ENCODE measurements at regions not wholly inside any gene's neighbourhood (a gene's known extent, or its start where the extent isn't known, plus 50 kb on each side); places are given as distances from the start of the nearest gene placed in this dataset.

DNA sequence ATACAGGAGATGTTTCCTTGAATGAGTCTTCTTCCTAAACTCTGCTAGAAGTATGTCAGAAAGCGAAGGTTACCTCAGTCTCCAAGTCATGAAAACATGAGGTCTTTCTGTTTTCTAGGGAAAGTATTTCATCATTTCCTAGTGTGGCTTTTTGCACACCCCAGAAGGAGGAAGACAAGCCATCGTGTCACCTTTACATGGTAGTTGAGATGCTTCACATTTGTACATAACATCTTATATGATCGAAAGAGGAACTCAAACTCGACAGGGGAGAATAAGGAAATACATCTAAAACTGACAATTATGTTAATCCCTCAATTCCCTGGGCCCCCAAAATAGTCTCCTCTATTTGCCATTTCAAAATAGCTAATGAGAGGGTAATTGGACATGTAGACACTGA is 214.1 kb upstream of the PLEKHG7 start (continued):
- TF ChIP-seq TBL1XR1 (IDR thresholded peaks at IDR 0.05; ENCODE audit: low read depth, low read length): no peak
- TF ChIP-seq ZNF384 (IDR thresholded peaks at IDR 0.05; ENCODE audit: borderline replicate concordance, low read depth, low read length): no peak
- 0 out of 2 replicates have a peak, but pooled peaks have one; percentile 37 for TF ChIP-seq MTA2 (IDR thresholded peaks at IDR 0.05; ENCODE audit: low read depth)
- no peak for TF ChIP-seq RAD21 (IDR thresholded peaks at IDR 0.05; ENCODE audit: insufficient read depth, low read depth, low read length)
- TF ChIP-seq HDGF (IDR thresholded peaks at IDR 0.05): no peak
- TF ChIP-seq SPI1 (IDR thresholded peaks at IDR 0.05; ENCODE audit: borderline replicate concordance, insufficient read depth, low read depth, low read length): peak; percentile 74

DNA sequence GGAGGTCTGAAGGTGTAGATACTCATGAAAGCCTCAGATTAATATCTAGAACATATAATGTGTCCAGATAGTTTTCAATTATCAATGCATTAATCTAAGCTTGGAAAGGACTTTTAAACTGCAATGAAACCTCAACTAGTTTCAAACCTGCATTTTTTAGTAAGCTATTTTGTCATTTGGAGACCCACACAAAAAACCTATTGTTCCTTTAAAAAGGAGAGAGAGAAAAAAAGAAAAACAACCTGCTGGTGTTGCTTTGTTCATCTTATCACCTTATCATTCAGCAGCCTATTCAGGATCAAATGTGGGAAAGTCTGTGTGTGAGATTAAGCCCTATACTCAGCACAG is 215.7 kb upstream of the PLEKHG7 start:
- H3K36me3 ChIP-seq (ENCODE audit: control insufficient read depth in 2 of 2, insufficient read depth in 2 of 2, low read length in 1 of 2): no peaks in the 10 kb centered on the region
- ChIA-PET RAD21 (ENCODE audit: unreplicated experiment) (interaction anchor here (0.8 to 12.3 kb wide), 22 partner anchors 8 to 457 kb away, joined by 3 to 198 read pairs (median 8); no protein-coding TSS in a partner anchor), SMC1A (ENCODE audit: uncharacterized antibody, unreplicated experiment) (interaction anchor here (0.7 to 24.0 kb wide), 20 partner anchors 7 to 345 kb away, joined by 3 to 805 read pairs (median 8); no protein-coding TSS in a partner anchor), POLR2A (interaction anchor here (0.6 to 9.3 kb wide), 9 partner anchors 8 to 88 kb away, joined by 3 to 49 read pairs (median 7); no protein-coding TSS in a partner anchor), CTCF (interaction anchor here (0.5 to 5.6 kb wide), 11 partner anchors 8 to 238 kb away, joined by 3 to 38 read pairs (median 5); no protein-coding TSS in a partner anchor)
- no peak overlapping the region; the same call in 1 of the 2 replicates for H3K9ac ChIP-seq (ENCODE audit: control insufficient read depth, insufficient read depth, low read length)
- H3K27me3 ChIP-seq (replicated peaks in 1 of 2; ENCODE audit: control insufficient read depth in 2 of 2, insufficient read depth in 2 of 2, low read length in 1 of 2): no peaks in the 10 kb centered on the region
- BruUV-seq (replicated peaks): no TSS peak
- H3K4me2 ChIP-seq (ENCODE audit: control insufficient read depth, insufficient read depth): peak overlapping the region; percentile 28; the same call in 1 of the 2 replicates
- H4K20me1 ChIP-seq (ENCODE audit: control insufficient read depth, insufficient read depth): no peaks in the 10 kb centered on the region
- intact Hi-C loops (cut with micrococcal nuclease; ENCODE audit: unreplicated experiment): no loop called here
- no peak overlapping the region for H2AFZ ChIP-seq (ENCODE audit: control insufficient read depth, low read depth, low read length)
- H3K79me2 ChIP-seq (ENCODE audit: control insufficient read depth, insufficient read depth, low read length): no peaks in the 10 kb centered on the region; the same call in 1 of the 2 replicates
- no peak overlapping the region for H3K4me3 ChIP-seq
- ATAC-seq (peak; percentile 20), FAIRE-seq (no peak), DNase-seq (ENCODE audit: low read depth, low spot score) (no peak)
- in situ Hi-C loops (cut with MboI): no loop called here
- peak overlapping the region; percentile 90 for H3K27ac ChIP-seq (ENCODE audit: control insufficient read depth, insufficient read depth)
- peaks cover 60% of the 10 kb centered on the region for H3K4me1 ChIP-seq (ENCODE audit: control insufficient read depth, insufficient read depth, low read length)
- H3K9me3 ChIP-seq (replicated peaks; ENCODE audit: control insufficient read depth, insufficient read depth, low read length): peaks cover 20% of the 10 kb centered on the region
- no peak for TF ChIP-seq ZBTB40 (IDR thresholded peaks at IDR 0.05; ENCODE audit: borderline replicate concordance)
- no peak for TF ChIP-seq CREB1 (IDR thresholded peaks at IDR 0.05; ENCODE audit: low read depth)
- no peak for TF ChIP-seq CEBPB (IDR thresholded peaks at IDR 0.05; ENCODE audit: borderline replicate concordance in 1 of 2, low read depth in 2 of 2, low read length in 2 of 2)
- TF ChIP-seq PML (IDR thresholded peaks at IDR 0.05; ENCODE audit: low read length): no peak
- TF ChIP-seq DPF2 (IDR thresholded peaks at IDR 0.05): 0 out of 2 replicates have a peak, but pooled peaks have one; percentile 60
- TF ChIP-seq RUNX3 (IDR thresholded peaks at IDR 0.05; ENCODE audit: low read length): peak; percentile 45; the same call in 1 of the 2 replicates
- no peak for TF ChIP-seq FOXK2 (IDR thresholded peaks at IDR 0.05)
- no peak for TF ChIP-seq EZH2 (IDR thresholded peaks at IDR 0.05; ENCODE audit: borderline replicate concordance, control insufficient read depth, low read depth, low read length)
- TF ChIP-seq HDAC6 (IDR thresholded peaks at IDR 0.05; ENCODE audit: unreplicated experiment): no peak
- peak; percentile 59; the same call in 1 of the 2 replicates for TF ChIP-seq ZNF384 (IDR thresholded peaks at IDR 0.05; ENCODE audit: borderline replicate concordance, low read depth, low read length)
- no peak for TF ChIP-seq ZBTB33 (IDR thresholded peaks at IDR 0.05)
- TF ChIP-seq HCFC1 (IDR thresholded peaks at IDR 0.05; ENCODE audit: low read length): no peak

All from GM12878 (cell line).